Activated T-helper 2 cell treated with anti-CD3 and anti-CD28 coated beads, Interferon-gamma antibody, Interleukin-2, Interleukin-4, amounts not matched to agents 10 μg/mL and 5 μg/mL and 100 μg/mL, durations not matched to agents 14 hours and 24 hours and 36 hours (primary cell): ENCODE measurements at regions not wholly inside any gene's neighbourhood (a gene's known extent, or its start where the extent isn't known, plus 50 kb on each side); places are given as distances from the start of the nearest gene placed in this dataset.

Experiments
- DNase-seq: peaks from one replicate; pipeline ENCODE4 v3.0.0; 2021; ENCODE audit warnings: low spot score
- H3K27ac Mint-ChIP-seq: one replicate; pipeline ENCODE4 v1.8.0; 2021; ENCODE audit warnings: mixed read lengths
- H3K27me3 Mint-ChIP-seq: one replicate; pipeline ENCODE4 v1.8.0; 2021; ENCODE audit warnings: low read depth, mixed read lengths
- H3K36me3 Mint-ChIP-seq: one replicate; pipeline ENCODE4 v1.8.0; 2021; ENCODE audit warnings: low read depth, mixed read lengths
- H3K4me1 Mint-ChIP-seq: one replicate; pipeline ENCODE4 v1.8.0; 2021; ENCODE audit warnings: low read depth, mixed read lengths
- H3K4me3 Mint-ChIP-seq: one replicate; pipeline ENCODE4 v1.8.0; 2021; ENCODE audit warnings: low read depth, mild to moderate bottlenecking, moderate library complexity, mixed read lengths
- H3K9me3 Mint-ChIP-seq: one replicate; pipeline ENCODE4 v1.8.0; 2021; ENCODE audit warnings: mixed read lengths
- intact Hi-C: fragments of 100-400 bp; cut with micrococcal nuclease; formaldehyde crosslinking; loops from one replicate; pipeline ENCODE4 v1.15.1; 2023

DNA sequence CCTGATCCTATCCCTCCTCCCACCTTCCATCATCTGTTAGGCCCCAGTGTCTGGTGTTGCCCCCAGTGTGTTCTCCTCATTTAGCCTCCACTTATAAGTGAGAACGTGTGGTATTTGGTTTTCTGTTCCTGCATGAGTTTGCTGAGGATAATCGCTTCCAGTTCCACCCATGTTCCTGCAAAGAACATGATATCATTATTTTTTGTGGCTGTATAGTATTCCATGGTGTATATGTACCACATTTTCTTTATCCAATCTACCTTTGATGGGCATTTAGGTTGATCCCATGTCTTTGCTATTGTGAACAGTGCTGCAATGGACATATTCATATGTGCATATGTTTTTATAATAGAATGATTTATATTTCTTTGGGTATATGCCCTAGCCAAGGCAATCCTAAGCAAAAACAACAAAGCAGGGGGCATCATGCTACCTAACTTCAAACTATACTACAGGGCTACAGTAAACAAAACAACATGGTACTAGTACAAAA lies 142.9 kb downstream of the TNFSF18 start:
- no peak overlapping the region for H3K4me3 Mint-ChIP-seq
- H3K4me1 Mint-ChIP-seq: peaks cover 11% of the 10 kb centered on the region
- no peak for DNase-seq
- no peaks in the 10 kb centered on the region for H3K36me3 Mint-ChIP-seq
- H3K27ac Mint-ChIP-seq: no peak overlapping the region
- H3K9me3 Mint-ChIP-seq: peaks cover 17% of the 10 kb centered on the region
- peaks cover 36% of the 10 kb centered on the region for H3K27me3 Mint-ChIP-seq
- intact Hi-C loops: no loop called here

DNA sequence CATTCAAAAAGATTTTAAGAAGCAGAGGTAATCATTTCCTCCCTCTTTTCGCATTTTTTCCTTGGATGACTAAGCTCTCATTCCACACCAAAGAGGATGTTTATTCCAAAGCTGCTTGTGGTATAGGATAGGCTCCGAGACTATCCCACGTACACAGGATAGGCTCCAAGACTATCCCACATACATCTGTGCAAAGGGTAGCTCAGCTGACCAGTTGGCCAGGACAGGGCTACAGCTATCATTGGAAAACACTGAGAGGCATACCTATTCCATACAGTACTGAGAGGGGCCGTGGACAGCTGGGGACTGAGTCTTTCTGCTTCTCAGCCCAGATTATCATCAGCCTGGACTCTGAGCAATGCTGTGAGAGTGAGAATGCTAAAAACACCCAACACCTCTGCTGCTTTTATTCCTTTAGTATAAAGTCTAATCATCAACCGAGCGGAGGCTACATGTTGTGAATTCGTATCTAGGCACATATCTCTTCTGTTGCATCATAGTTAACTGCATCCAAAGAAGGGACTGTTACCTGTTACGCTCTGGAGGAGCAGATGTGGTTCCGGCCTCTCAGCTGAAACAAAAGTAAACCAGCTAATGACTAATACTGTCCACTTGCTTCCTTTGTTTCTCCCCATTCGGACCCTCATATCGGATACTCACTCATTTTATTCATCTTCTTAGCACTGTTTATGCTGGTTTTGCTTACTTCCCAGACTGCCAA lies 141.0 kb downstream of the TNFSF18 start:
- Mint-ChIP-seq H3K9me3 (peaks cover 25% of the 10 kb centered on the region), H3K27me3 (peaks cover 29% of the 10 kb centered on the region), H3K27ac (no peak overlapping the region), H3K36me3 (peaks cover 3% of the 10 kb centered on the region), H3K4me1 (peaks cover 11% of the 10 kb centered on the region), H3K4me3 (no peak overlapping the region)
- DNase-seq: no peak
- intact Hi-C loops: no loop called here

DNA sequence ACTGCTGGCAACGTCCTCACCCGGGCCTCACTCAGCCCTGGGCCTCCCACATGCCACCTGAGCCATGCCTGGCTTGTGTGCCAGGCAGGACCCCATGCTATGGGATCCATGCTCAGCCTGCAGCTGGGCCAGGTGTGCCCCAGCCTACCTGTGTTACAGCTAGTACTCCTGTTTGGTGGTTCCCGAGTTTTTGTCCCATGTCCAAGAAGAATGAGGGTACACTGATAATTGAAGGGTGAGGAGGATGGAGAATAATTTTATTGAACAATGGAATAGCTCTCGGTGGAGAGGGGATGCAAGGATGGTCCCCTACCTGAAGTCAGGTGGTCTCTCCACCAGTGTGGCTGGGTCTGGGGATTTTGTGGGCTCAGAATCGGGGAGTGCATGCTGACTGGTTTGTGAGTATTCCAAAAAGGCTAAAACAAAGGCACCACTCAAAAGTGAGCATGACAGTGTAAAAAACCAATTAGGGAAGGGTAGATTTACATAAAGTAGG lies 137.9 kb downstream of the TNFSF18 start:
- peaks cover 3% of the 10 kb centered on the region for H3K36me3 Mint-ChIP-seq
- H3K27ac Mint-ChIP-seq: no peak overlapping the region
- H3K27me3 Mint-ChIP-seq: peaks cover 32% of the 10 kb centered on the region
- H3K4me1 Mint-ChIP-seq: no peaks in the 10 kb centered on the region
- no peak overlapping the region for H3K4me3 Mint-ChIP-seq
- peaks cover 24% of the 10 kb centered on the region for H3K9me3 Mint-ChIP-seq
- intact Hi-C loops: no loop called here
- DNase-seq: no peak

- no peak for DNase-seq
- H3K27ac Mint-ChIP-seq: no peak overlapping the region
- intact Hi-C loops: no loop called here
- H3K36me3 Mint-ChIP-seq: peaks cover 3% of the 10 kb centered on the region
- H3K4me3 Mint-ChIP-seq: no peak overlapping the region
- peaks cover 23% of the 10 kb centered on the region for H3K27me3 Mint-ChIP-seq
- no peaks in the 10 kb centered on the region for H3K4me1 Mint-ChIP-seq
- H3K9me3 Mint-ChIP-seq: peaks cover 15% of the 10 kb centered on the region
These were observed 136.1 kb downstream of the TNFSF18 start for GRCh38 chr1:172914501-172915144.

DNA sequence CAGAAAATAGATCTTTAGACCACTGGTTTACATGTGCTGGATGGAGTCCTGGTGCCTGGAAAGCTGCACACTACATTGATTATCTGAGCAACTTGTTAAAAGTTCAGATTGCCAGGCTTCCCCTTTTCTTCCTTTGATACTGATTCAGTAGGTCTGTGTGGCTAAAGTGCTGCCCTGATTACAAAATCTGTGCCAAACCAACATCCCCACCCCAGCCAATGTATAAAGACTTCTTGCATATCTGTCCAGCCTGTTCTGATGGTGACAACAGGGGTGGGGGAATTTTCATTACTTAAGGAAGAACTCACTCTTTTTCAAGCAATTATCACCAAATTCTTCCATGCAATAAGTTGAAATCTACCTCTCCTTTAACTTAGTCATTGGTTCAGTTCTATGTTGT lies 135.5 kb downstream of the TNFSF18 start:
- Mint-ChIP-seq H3K27me3 (peaks cover 21% of the 10 kb centered on the region), H3K9me3 (peaks cover 15% of the 10 kb centered on the region), H3K36me3 (peaks cover 3% of the 10 kb centered on the region), H3K27ac (no peak overlapping the region), H3K4me1 (no peaks in the 10 kb centered on the region), H3K4me3 (no peak overlapping the region)
- intact Hi-C loops: no loop called here
- DNase-seq: no peak

- peaks cover 19% of the 10 kb centered on the region for H3K27me3 Mint-ChIP-seq
- DNase-seq: no peak
- no peak overlapping the region for H3K27ac Mint-ChIP-seq
- H3K36me3 Mint-ChIP-seq: peaks cover 3% of the 10 kb centered on the region
- peaks cover 15% of the 10 kb centered on the region for H3K9me3 Mint-ChIP-seq
- H3K4me1 Mint-ChIP-seq: no peaks in the 10 kb centered on the region
- intact Hi-C loops: no loop called here
- H3K4me3 Mint-ChIP-seq: no peak overlapping the region
These were observed 134.6 kb downstream of the TNFSF18 start for GRCh38 chr1:172916116-172916515.

GRCh38 chr1:172917972-172918371 lies 132.8 kb downstream of the TNFSF18 start:
- intact Hi-C loops: no loop called here
- Mint-ChIP-seq H3K4me1 (no peaks in the 10 kb centered on the region), H3K27ac (no peak overlapping the region), H3K27me3 (peaks cover 19% of the 10 kb centered on the region), H3K36me3 (peaks cover 3% of the 10 kb centered on the region), H3K9me3 (peaks cover 7% of the 10 kb centered on the region), H3K4me3 (no peak overlapping the region)
- DNase-seq: no peak

DNA sequence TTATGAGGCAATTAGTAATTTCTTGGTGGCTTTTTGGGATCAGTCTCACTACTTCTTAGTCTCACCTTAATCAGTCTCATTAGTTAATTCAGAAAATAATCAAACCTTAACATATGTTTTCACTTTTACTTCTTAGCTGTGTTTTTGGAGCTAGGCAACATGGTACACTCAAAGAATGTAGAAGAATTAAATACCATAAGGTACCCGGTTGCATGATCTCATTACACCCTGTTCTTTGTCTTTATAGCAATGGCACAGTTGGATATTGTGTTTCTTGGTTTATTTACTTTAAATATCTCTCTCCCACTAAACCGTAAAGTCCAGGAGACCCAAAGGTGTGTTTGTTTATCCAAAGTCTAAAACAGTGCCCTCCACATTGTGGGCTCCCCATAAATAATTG lies 132.3 kb downstream of the TNFSF18 start:
- Mint-ChIP-seq H3K4me3 (no peak overlapping the region), H3K36me3 (peaks cover 1% of the 10 kb centered on the region)

DNA sequence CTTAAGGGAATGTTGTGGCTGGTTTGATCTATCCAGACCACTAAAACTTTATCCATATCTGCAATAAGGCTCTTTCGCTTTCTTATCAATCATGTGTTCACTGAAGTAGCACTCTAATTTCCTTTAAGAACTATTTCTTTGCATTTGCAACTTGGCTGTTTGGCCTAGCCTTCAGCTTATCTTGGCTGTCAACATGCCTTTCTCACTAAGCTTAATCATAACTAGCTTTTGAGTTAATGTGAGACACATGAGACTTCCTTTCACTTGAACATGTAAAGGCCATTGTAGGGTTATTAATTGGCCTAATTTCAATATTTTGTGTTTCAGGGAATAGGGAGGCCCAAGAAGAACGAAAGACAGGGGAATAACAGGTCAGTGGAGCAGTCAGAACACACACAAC lies 124.7 kb downstream of the TNFSF18 start:
- Mint-ChIP-seq H3K4me3 (no peak overlapping the region), H3K27ac (no peak overlapping the region), H3K27me3 (peaks cover 30% of the 10 kb centered on the region), H3K9me3 (no peaks in the 10 kb centered on the region), H3K4me1 (no peaks in the 10 kb centered on the region), H3K36me3 (no peaks in the 10 kb centered on the region)
- intact Hi-C loops: no loop called here
- no peak for DNase-seq

More for the DNA sequence above, 132.3 kb downstream of the TNFSF18 start:
- H3K27ac Mint-ChIP-seq: no peak overlapping the region
- peaks cover 2% of the 10 kb centered on the region for H3K9me3 Mint-ChIP-seq
- peaks cover 18% of the 10 kb centered on the region for H3K27me3 Mint-ChIP-seq
- intact Hi-C loops: no loop called here
- no peaks in the 10 kb centered on the region for H3K4me1 Mint-ChIP-seq
- no peak for DNase-seq

DNA sequence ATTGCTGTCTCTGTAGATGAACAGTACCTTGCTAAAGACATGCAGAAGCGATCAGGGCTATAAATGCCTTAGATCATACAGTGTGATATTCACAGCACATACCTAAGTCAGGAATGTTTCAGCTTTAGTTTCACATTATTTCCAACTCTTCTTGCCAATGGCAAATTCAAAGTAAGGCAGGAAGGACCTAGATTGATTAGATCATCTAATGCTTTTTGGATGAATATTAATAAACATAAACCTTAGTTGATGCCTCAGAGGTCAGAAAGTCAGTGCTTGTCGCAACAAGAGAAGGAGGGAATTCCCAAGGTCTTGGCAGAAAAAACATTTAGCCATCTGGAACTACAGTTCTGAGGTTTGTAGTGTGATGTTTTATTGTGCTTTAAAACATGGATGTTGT lies 122.3 kb downstream of the TNFSF18 start:
- intact Hi-C loops: no loop called here
- DNase-seq: no peak
- no peak overlapping the region for H3K27ac Mint-ChIP-seq
- peaks cover 4% of the 10 kb centered on the region for H3K4me1 Mint-ChIP-seq
- peaks cover 32% of the 10 kb centered on the region for H3K27me3 Mint-ChIP-seq
- no peaks in the 10 kb centered on the region for H3K9me3 Mint-ChIP-seq
- no peaks in the 10 kb centered on the region for H3K36me3 Mint-ChIP-seq
- H3K4me3 Mint-ChIP-seq: no peak overlapping the region

DNA sequence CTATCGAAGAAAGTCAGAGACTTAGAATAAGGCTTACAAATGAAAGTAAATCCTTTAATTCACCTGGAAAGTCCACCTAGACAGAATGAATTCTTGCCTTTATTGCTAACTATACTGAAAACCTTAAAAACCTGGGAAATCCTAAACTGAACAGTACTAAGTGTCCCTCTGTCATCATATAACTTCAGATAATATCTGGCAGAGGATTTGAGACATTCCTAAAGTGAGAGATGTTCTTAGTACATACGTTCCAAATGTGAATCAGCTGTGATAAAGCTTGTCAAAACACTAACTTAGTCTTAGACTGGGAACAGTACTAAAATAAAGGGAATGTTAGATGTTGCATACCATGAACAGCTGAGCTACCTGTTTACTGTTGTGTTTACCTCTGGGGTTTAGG lies 121.7 kb downstream of the TNFSF18 start:
- Mint-ChIP-seq H3K4me3 (no peak overlapping the region), H3K27me3 (peaks cover 31% of the 10 kb centered on the region), H3K36me3 (no peaks in the 10 kb centered on the region), H3K4me1 (peaks cover 10% of the 10 kb centered on the region), H3K9me3 (no peaks in the 10 kb centered on the region), H3K27ac (no peak overlapping the region)
- no peak for DNase-seq
- intact Hi-C loops: no loop called here

DNA sequence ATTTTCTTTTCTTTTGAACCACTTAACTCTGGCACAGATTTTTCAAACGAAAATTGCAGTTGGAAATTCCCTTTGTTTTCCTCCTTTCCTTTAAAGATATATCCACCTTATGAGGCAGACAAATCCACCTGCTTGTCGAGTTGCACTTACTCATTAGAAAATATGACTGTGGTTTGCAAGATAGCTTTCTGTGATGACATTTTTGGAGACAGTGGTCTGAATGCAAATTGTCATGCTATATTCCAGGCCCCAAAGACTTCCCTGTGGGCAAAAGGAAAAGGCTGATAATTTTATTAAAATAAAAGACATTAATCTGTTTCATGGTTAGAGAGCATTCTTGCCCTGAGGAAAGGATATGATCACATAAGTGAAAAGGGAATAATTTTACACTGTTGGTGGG lies 120.6 kb downstream of the TNFSF18 start:
- DNase-seq: no peak
- Mint-ChIP-seq H3K27ac (no peak overlapping the region), H3K36me3 (no peaks in the 10 kb centered on the region), H3K4me1 (peaks cover 14% of the 10 kb centered on the region), H3K9me3 (no peaks in the 10 kb centered on the region), H3K27me3 (peaks cover 27% of the 10 kb centered on the region), H3K4me3 (no peak overlapping the region)
- intact Hi-C loops: no loop called here

- Mint-ChIP-seq H3K27me3 (peaks cover 27% of the 10 kb centered on the region), H3K27ac (no peak overlapping the region), H3K9me3 (no peaks in the 10 kb centered on the region), H3K36me3 (no peaks in the 10 kb centered on the region), H3K4me1 (peaks cover 14% of the 10 kb centered on the region), H3K4me3 (no peak overlapping the region)
- intact Hi-C loops: no loop called here
- DNase-seq: no peak
These were observed 119.4 kb downstream of the TNFSF18 start for GRCh38 chr1:172931340-172931739.
